Right lobe of liver (tissue), 6 donors: ENCODE measurements at regions not wholly inside any gene's neighbourhood (a gene's known extent, or its start where the extent isn't known, plus 50 kb on each side); places are given as distances from the start of the nearest gene placed in this dataset.

Source experiments
- ATAC-seq, 4 donors: fragments of 200-7000 bp; cut with Tn5 transposase; one replicate each; pipeline ENCODE4 v1.9.1; 2020; ENCODE audit warnings: mild to moderate bottlenecking in 4 of 4, moderate library complexity in 4 of 4
- DNase-seq, 3 donors: peaks; one replicate each; pipeline ENCODE4 v3.0.0-alpha.2; 2020
- H3K27ac ChIP-seq, 3 donors: fragments of 200-600 bp; one replicate each; pipeline ENCODE4 v1.8.0; 2022
- H3K27me3 ChIP-seq, 2 donors: fragments of 200-600 bp; one replicate each; pipeline ENCODE4 v1.8.0; 2022
- H3K36me3 ChIP-seq, 4 donors: fragments of 200-600 bp; sonication (generic) in 1 of 4; one replicate each; pipeline versions ENCODE4 v1.5.1 to v1.8.0; 2017 to 2022; ENCODE audit warnings: control low read depth in 1 of 4
- H3K4me1 ChIP-seq, 4 donors: fragments of 200-600 bp; sonication (generic) in 1 of 4; one replicate each; pipeline versions ENCODE4 v1.5.1 to v1.8.0; 2017 to 2022; ENCODE audit warnings: control low read depth in 1 of 4
- H3K4me3 ChIP-seq, 3 donors: fragments of 200-600 bp; one replicate each; pipeline ENCODE4 v1.8.0; 2022
- H3K9me3 ChIP-seq, 4 donors: fragments of 200-600 bp; sonication (generic) in 1 of 4; one replicate each; pipeline versions ENCODE4 v1.5.1 to v1.8.0; 2017 to 2022; ENCODE audit warnings: control low read depth in 1 of 4
- CTCF ChIP-seq, 4 donors: fragments of 200-600 bp in 3 of 4; fragments of 450-650 bp in 1 of 4; IDR thresholded peaks; one replicate each; pipeline versions ENCODE4 v1.5.1 to v1.8.0; 2016 to 2022; ENCODE audit warnings: antibody characterized with exemption in 4 of 4, mild to moderate bottlenecking in 2 of 4
- POLR2A ChIP-seq: fragments of 450-650 bp; IDR thresholded peaks from one replicate; pipeline ENCODE4 v1.6.1; 2017; ENCODE audit warnings: antibody characterized with exemption, mild to moderate bottlenecking
- WGBS: methylation state at CpG from one replicate; pipeline ENCODE4 v1.1.6; 2018; ENCODE audit warnings: low coverage, low lambda C conversion rate; ENCODE audit not compliant: insufficient coverage; ENCODE audit errors: missing lambda C conversion rate; 5-methylcytosine and 5-hydroxymethylcytosine counted together
- intact Hi-C, 2 donors: fragments of 100-400 bp; cut with DNase I; formaldehyde crosslinking; loops; one replicate each; pipeline versions ENCODE4 v1.11.2 to v1.14.1; 2022
- donor health status: DM: no; HTN: yes; CAD: no.
- donor health status: DM: no; HTN: no; CAD: no.
- donor health status: DM: no; HTN: no; CAD: no.
- donor health status: DM: no; HTN: yes; CAD: no.
- donor health status: DM: no; HTN: yes; CAD: no.

- DNase-seq: no peak
- WGBS: 4% methylated on average over 1 of the region's 1 CpG
- Histone ChIP-seq H3K27me3 (no peaks in the 10 kb centered on the region), H3K36me3 (no peaks in the 10 kb centered on the region), H3K27ac (no peak overlapping the region), H3K4me1 (no peaks in the 10 kb centered on the region), H3K9me3 (no peaks in the 10 kb centered on the region), H3K4me3 (no peak overlapping the region)
- intact Hi-C loops: no loop called here
- TF ChIP-seq POLR2A: no peak
- TF ChIP-seq CTCF (IDR thresholded peaks at IDR 0.05): no peak
- ATAC-seq: no peak
Observed at GRCh38 chr18:68221111-68221724, 493.7 kb downstream of the TMX3 start.

GRCh38 chr18:68220458-68220857, 494.4 kb downstream of the TMX3 start:
- no peak for TF ChIP-seq POLR2A
- no peak for TF ChIP-seq CTCF (IDR thresholded peaks at IDR 0.05)
- ATAC-seq: no peak
- H3K36me3 ChIP-seq: no peaks in the 10 kb centered on the region
- intact Hi-C loops: no loop called here
- H3K27ac ChIP-seq: no peak overlapping the region
- no peaks in the 10 kb centered on the region for H3K9me3 ChIP-seq
- DNase-seq: no peak
- no peaks in the 10 kb centered on the region for H3K27me3 ChIP-seq
- H3K4me3 ChIP-seq: no peak overlapping the region
- H3K4me1 ChIP-seq: no peaks in the 10 kb centered on the region
- WGBS: 0% methylated on average over 1 of the region's 2 CpGs

GRCh38 chr18:68219872-68220271, 495.0 kb downstream of the TMX3 start:
- DNase-seq (no peak), ATAC-seq (no peak)
- Histone ChIP-seq H3K36me3 (no peaks in the 10 kb centered on the region), H3K27ac (no peak overlapping the region), H3K27me3 (no peaks in the 10 kb centered on the region), H3K4me3 (no peak overlapping the region), H3K4me1 (no peaks in the 10 kb centered on the region), H3K9me3 (no peaks in the 10 kb centered on the region)
- TF ChIP-seq CTCF (IDR thresholded peaks at IDR 0.05): no peak
- TF ChIP-seq POLR2A: no peak
- intact Hi-C loops: no loop called here

GRCh38 chr18:68219274-68219673, 495.6 kb downstream of the TMX3 start:
- intact Hi-C loops: no loop called here
- H3K27me3 ChIP-seq: no peaks in the 10 kb centered on the region
- DNase-seq (no peak), ATAC-seq (peak in 1 of 4 donors; percentile 25)
- no peaks in the 10 kb centered on the region for H3K4me1 ChIP-seq
- no peaks in the 10 kb centered on the region for H3K36me3 ChIP-seq
- no peak overlapping the region for H3K4me3 ChIP-seq
- no peaks in the 10 kb centered on the region for H3K9me3 ChIP-seq
- H3K27ac ChIP-seq: no peak overlapping the region
- WGBS: 36% methylated on average over 2 of the region's 2 CpGs
- TF ChIP-seq CTCF (IDR thresholded peaks at IDR 0.05) (no peak), POLR2A (no peak)

DNA sequence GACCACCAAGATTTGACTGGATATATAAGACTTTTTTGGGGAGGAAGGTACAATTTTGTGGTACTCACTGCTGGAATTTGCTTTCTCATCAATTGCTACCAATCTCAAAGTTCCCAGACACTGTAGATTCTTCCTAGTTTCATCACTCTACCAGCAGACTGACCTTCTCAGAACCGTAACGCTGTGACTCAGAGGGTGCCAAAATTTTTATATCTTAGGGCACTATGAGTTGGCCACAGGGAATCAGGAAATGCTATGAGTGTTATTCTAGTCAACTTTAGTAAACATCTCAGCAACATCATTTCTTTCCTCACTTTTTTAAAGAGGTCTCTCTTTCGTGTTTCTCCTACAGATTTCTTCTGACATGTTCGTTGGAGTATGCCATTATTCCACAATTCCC, 499.0 kb downstream of the TMX3 start:
- intact Hi-C loops: no loop called here
- 50% methylated on average over 4 of the region's 4 CpGs for WGBS

More for the DNA sequence above, 499.0 kb downstream of the TMX3 start:
- no peaks in the 10 kb centered on the region for H3K4me1 ChIP-seq
- H3K27ac ChIP-seq: no peak overlapping the region
- ATAC-seq (no peak), DNase-seq (no peak)
- H3K4me3 ChIP-seq: no peak overlapping the region
- no peaks in the 10 kb centered on the region for H3K27me3 ChIP-seq
- TF ChIP-seq CTCF (IDR thresholded peaks at IDR 0.05): no peak
- H3K9me3 ChIP-seq: no peaks in the 10 kb centered on the region
- H3K36me3 ChIP-seq: no peaks in the 10 kb centered on the region
